PC-9 (cell line): ENCODE measurements at regions not wholly inside any gene's neighbourhood (a gene's known extent, or its start where the extent isn't known, plus 50 kb on each side); places are given as distances from the start of the nearest gene placed in this dataset.

Source experiments
- BruUV-seq: library from RNA; stranded (reverse); fragments of 400-500 nt; replicated peaks from 2 replicates; lab custom pipeline; 2021; lab: Mats Ljungman, UMichigan
- CTCF ChIA-PET: fragments of 300-600 bp; sonication (Branson Sonifier 250); formaldehyde crosslinking; loops from one replicate; lab custom pipeline; 2022; ENCODE audit warnings: antibody characterized with exemption; lab: Charles Lee
- POLR2A ChIA-PET: fragments of 300-600 bp; sonication (Branson Sonifier 250); formaldehyde crosslinking; loops from one replicate; lab custom pipeline; 2022; ENCODE audit warnings: antibody characterized with exemption; ENCODE audit not compliant: unreplicated experiment; lab: Charles Lee
- DNase-seq, 2 experiments: peaks; one replicate each; pipeline versions ENCODE4 v3.0.0 to v3.0.0-alpha.2; 2015 to 2022; ENCODE audit warnings: mixed read lengths in 1 of 2
- H2AFZ ChIP-seq: fragments of 200-600 bp; sonication (generic); 2 replicates; pipeline ENCODE4 v1.8.1; 2017; ENCODE audit warnings: antibody characterized with exemption
- H3F3A ChIP-seq: fragments of 200-600 bp; sonication (generic); 2 replicates; pipeline ENCODE4 v1.8.1; 2017; ENCODE audit warnings: antibody characterized with exemption, mild to moderate bottlenecking, low read depth; ENCODE audit not compliant: insufficient read depth
- H3K27ac ChIP-seq: fragments of 200-600 bp; sonication (generic); 2 replicates; pipeline ENCODE4 v1.6.1; 2016; ENCODE audit warnings: mixed run types
- H3K27me3 ChIP-seq: fragments of 200-600 bp; sonication (generic); 2 replicates; pipeline ENCODE4 v1.6.1; 2016; ENCODE audit warnings: low read depth, mixed run types; ENCODE audit not compliant: insufficient read depth
- H3K36me3 ChIP-seq: fragments of 200-600 bp; sonication (generic); 2 replicates; pipeline ENCODE4 v1.6.1; 2016; ENCODE audit warnings: low read depth, mixed run types
- H3K4me1 ChIP-seq: fragments of 200-600 bp; sonication (generic); replicated peaks from 2 replicates; pipeline ENCODE4 v1.6.1; 2016; ENCODE audit warnings: mixed run types; ENCODE audit not compliant: insufficient read depth
- H3K4me2 ChIP-seq: fragments of 200-600 bp; sonication (generic); 2 replicates; pipeline ENCODE4 v1.6.1; 2017; ENCODE audit warnings: mixed run types
- H3K4me3 ChIP-seq: fragments of 200-600 bp; sonication (generic); 2 replicates; pipeline ENCODE4 v1.6.1; 2016; ENCODE audit warnings: mixed run types
- H3K79me2 ChIP-seq: fragments of 200-600 bp; sonication (generic); 2 replicates; pipeline ENCODE4 v1.6.1; 2017; ENCODE audit warnings: low read depth, mixed run types
- H3K9me2 ChIP-seq: fragments of 200-600 bp; sonication (generic); 2 replicates; pipeline ENCODE4 v1.8.1; 2017; ENCODE audit warnings: mild to moderate bottlenecking; ENCODE audit not compliant: insufficient read depth
- H3K9me3 ChIP-seq: fragments of 200-600 bp; sonication (generic); 2 replicates; pipeline ENCODE4 v1.8.1; 2016; ENCODE audit warnings: low read depth; ENCODE audit not compliant: insufficient read depth
- H4K20me1 ChIP-seq: fragments of 200-600 bp; sonication (generic); 2 replicates; pipeline ENCODE4 v1.8.1; 2017; ENCODE audit not compliant: insufficient read depth
- CTCF ChIP-seq: fragments of 200-600 bp; sonication (generic); conservative IDR thresholded peaks from 2 replicates; pipeline ENCODE4 v1.6.1; 2017; ENCODE audit warnings: mixed run types, antibody characterized with exemption, mild to moderate bottlenecking, moderate library complexity
- EZH2 ChIP-seq: fragments of 200-600 bp; sonication (generic); IDR thresholded peaks from 2 replicates; pipeline ENCODE4 v1.8.0; 2017; ENCODE audit warnings: antibody characterized with exemption, low read depth
- intact Hi-C: fragments of 100-400 bp; cut with micrococcal nuclease; formaldehyde crosslinking; loops from one replicate; pipeline ENCODE4 v1.10.0; 2022; ENCODE audit not compliant: unreplicated experiment

GRCh38 chr18:60981682-60982328 lies 351.4 kb upstream of the CDH20 start:
- Histone ChIP-seq H3K4me2 (no peak overlapping the region), H3K27ac (no peak overlapping the region), H3F3A (no peaks in the 10 kb centered on the region), H3K36me3 (no peaks in the 10 kb centered on the region), H2AFZ (no peak overlapping the region), H3K27me3 (no peaks in the 10 kb centered on the region), H3K9me2 (no peaks in the 10 kb centered on the region), H3K4me3 (no peak overlapping the region), H3K79me2 (no peaks in the 10 kb centered on the region), H3K9me3 (no peaks in the 10 kb centered on the region), H3K4me1 (no peaks in the 10 kb centered on the region), H4K20me1 (no peaks in the 10 kb centered on the region)
- ChIA-PET CTCF (no interaction called here), POLR2A (no interaction called here)
- no TSS peak for BruUV-seq
- DNase-seq: no peak
- TF ChIP-seq EZH2 (no peak), CTCF (no peak)
- intact Hi-C loops: no loop called here

GRCh38 chr18:60982329-60982695 lies 350.9 kb upstream of the CDH20 start:
- Histone ChIP-seq H3K27ac (no peak overlapping the region), H3K4me2 (no peak overlapping the region), H3K36me3 (no peaks in the 10 kb centered on the region)

GRCh38 chr18:60982928-60983327 lies 350.3 kb upstream of the CDH20 start:
- Histone ChIP-seq H3F3A (no peaks in the 10 kb centered on the region), H4K20me1 (no peaks in the 10 kb centered on the region), H3K9me3 (no peaks in the 10 kb centered on the region), H3K9me2 (no peaks in the 10 kb centered on the region), H3K4me3 (no peak overlapping the region), H3K36me3 (no peaks in the 10 kb centered on the region), H3K27ac (no peak overlapping the region), H3K79me2 (no peaks in the 10 kb centered on the region), H3K27me3 (no peaks in the 10 kb centered on the region), H3K4me2 (no peak overlapping the region), H3K4me1 (no peaks in the 10 kb centered on the region), H2AFZ (no peak overlapping the region)
- intact Hi-C loops: no loop called here
- DNase-seq: no peak
- ChIA-PET CTCF (no interaction called here), POLR2A (no interaction called here)
- TF ChIP-seq EZH2: no peak
- no peak for TF ChIP-seq CTCF
- BruUV-seq: no TSS peak

More at GRCh38 chr18:60982329-60982695, 350.9 kb upstream of the CDH20 start:
- CTCF ChIA-PET: no interaction called here
- H3K79me2 ChIP-seq: no peaks in the 10 kb centered on the region
- no peaks in the 10 kb centered on the region for H3K4me1 ChIP-seq
- intact Hi-C loops: no loop called here
- no peaks in the 10 kb centered on the region for H3K9me2 ChIP-seq
- DNase-seq: no peak
- H3K9me3 ChIP-seq: no peaks in the 10 kb centered on the region
- no peaks in the 10 kb centered on the region for H3K27me3 ChIP-seq
- no peaks in the 10 kb centered on the region for H3F3A ChIP-seq
- BruUV-seq: no TSS peak
- TF ChIP-seq EZH2 (no peak), CTCF (no peak)
- H2AFZ ChIP-seq: no peak overlapping the region
- H3K4me3 ChIP-seq: no peak overlapping the region
- H4K20me1 ChIP-seq: no peaks in the 10 kb centered on the region
- POLR2A ChIA-PET: no interaction called here
